GM10266 (cell line): ENCODE measurements at regions not wholly inside any gene's neighbourhood (a gene's known extent, or its start where the extent isn't known, plus 50 kb on each side); places are given as distances from the start of the nearest gene placed in this dataset.

ENCODE experiments used
- DNase-seq: peaks from one replicate; pipeline ENCODE4 v3.0.0; 2012; ENCODE audit errors: extremely low spot score
- TF ChIP-seq, protein P1 (sequence below): IDR thresholded peaks from 2 replicates; pipeline ENCODE4 v1.5.1; 2012; ENCODE audit warnings: mild to moderate bottlenecking, low read depth; ENCODE audit not compliant: control insufficient read depth, insufficient read depth; ENCODE audit errors: missing control alignments

DNA sequence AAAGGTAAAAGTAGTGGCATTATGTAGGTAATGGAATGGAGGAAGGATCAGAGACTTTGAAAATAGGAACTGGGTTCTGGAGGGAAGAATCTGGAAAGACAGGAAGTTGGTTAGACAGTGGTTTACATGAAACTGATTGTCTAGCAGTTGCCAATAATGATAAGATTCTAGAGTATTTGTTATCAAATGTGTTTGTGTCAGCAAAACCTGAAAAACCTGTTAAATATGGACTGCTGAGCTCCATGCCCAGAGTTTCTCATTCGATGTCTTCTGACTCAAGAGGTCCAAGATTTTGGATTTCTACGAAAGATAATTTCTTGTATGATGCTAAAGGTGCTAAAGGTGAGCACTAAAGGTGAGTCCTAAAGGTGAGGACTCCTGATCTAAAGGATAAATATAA lies 515.0 kb upstream of the TUSC1 start:
- DNase-seq, result no peak
- TF ChIP-seq, protein P1, sequence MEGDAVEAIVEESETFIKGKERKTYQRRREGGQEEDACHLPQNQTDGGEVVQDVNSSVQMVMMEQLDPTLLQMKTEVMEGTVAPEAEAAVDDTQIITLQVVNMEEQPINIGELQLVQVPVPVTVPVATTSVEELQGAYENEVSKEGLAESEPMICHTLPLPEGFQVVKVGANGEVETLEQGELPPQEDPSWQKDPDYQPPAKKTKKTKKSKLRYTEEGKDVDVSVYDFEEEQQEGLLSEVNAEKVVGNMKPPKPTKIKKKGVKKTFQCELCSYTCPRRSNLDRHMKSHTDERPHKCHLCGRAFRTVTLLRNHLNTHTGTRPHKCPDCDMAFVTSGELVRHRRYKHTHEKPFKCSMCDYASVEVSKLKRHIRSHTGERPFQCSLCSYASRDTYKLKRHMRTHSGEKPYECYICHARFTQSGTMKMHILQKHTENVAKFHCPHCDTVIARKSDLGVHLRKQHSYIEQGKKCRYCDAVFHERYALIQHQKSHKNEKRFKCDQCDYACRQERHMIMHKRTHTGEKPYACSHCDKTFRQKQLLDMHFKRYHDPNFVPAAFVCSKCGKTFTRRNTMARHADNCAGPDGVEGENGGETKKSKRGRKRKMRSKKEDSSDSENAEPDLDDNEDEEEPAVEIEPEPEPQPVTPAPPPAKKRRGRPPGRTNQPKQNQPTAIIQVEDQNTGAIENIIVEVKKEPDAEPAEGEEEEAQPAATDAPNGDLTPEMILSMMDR, result no peak

GRCh38 chr9:26191711-26192110 lies 513.5 kb upstream of the TUSC1 start:
- TF ChIP-seq, protein P1, result no peak
- DNase-seq, result no peak

- TF ChIP-seq, protein P1, result no peak
- no peak for DNase-seq
These were observed 503.6 kb upstream of the TUSC1 start for GRCh38 chr9:26181836-26182235.

GRCh38 chr9:26176628-26177027 lies 498.4 kb upstream of the TUSC1 start:
- TF ChIP-seq, protein P1, result no peak
- DNase-seq, result no peak

GRCh38 chr9:26175264-26175663 lies 497.0 kb upstream of the TUSC1 start:
- DNase-seq, result no peak
- TF ChIP-seq, protein P1, result no peak

DNA sequence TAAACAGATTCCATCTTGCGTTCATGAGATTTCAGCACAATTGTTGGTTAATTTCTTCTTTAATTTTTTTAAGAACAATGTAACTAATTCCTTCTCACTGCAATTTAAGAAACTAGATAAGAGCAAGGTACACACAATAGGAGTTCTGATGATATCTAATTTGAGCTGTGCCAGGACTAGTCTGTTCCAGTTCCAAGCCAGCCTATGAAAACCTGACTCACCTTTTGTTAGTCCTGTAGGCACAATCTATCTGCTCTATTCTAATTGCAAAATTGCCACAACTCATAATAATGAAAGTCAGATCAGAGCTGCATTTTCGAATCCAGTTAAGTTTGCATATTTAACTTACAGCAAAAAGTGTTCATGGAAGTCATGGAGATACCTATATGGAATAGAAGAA lies 494.1 kb upstream of the TUSC1 start:
- TF ChIP-seq, protein P1, result no peak
- DNase-seq, result no peak

DNA sequence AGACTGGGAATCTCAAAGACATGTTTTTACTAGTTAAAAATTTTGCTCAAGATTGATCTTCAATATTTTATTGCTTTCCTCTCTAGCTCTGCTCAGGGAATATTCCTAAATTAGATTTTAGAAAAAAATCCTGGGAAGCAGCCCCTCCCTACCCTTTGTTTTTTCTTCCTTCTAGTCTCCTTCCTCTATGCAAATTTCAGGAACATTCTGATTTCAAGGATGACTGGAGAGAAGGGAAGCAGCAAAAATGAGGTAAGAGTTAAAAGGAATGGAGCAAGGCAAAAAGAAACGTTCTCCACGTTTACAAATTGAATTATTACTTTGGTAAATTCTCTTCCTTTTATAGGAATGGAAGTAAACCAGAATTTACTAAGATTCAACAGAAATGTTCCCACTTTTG lies 493.4 kb upstream of the TUSC1 start:
- TF ChIP-seq, protein P1, result no peak
- DNase-seq, result no peak
